ENCODE measurements at regions not wholly inside any gene's neighbourhood (a gene's known extent, or its start where the extent isn't known, plus 50 kb on each side); places are given as distances from the start of the nearest gene placed in this dataset.

GRCh38 chr16:62985722-62986121 is 949.5 kb upstream of the CDH8 start:
- CTCF ChIA-PET, result no interaction called here
- ATAC-seq (ENCODE audit: low read depth) (no peak), DNase-seq (no peak)
- POLR2A ChIA-PET, result no interaction called here
- intact Hi-C loops (cut with micrococcal nuclease), result no loop called here
- Mint-ChIP-seq H3K36me3 (ENCODE audit: low read depth) (no peaks in the 10 kb centered on the region), H3K4me3 (no peak overlapping the region), H3K9me3 (peaks cover 5% of the 10 kb centered on the region), H3K27me3 (no peaks in the 10 kb centered on the region), H3K4me1 (no peaks in the 10 kb centered on the region), H3K27ac (no peak overlapping the region)
- no peak for TF ChIP-seq CTCF (IDR thresholded peaks at IDR 0.05)

DNA sequence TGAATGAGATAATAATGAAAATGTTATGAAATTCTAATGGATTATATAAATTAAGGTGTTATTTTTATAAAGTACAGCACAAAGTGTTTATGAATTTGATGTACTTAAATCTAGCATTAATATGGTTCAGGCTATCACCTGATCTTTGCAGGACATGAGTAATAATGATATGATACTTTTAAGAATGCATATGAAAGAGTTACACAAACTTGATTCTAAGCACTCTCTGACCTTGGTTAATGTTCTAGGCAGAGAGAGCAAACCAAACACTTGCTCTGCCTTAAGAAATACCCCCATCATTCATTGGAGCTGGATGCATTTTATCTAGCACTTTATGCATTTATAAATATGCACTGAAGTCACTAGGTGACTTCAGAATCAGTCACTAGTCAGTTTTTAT is 942.2 kb upstream of the CDH8 start:
- Mint-ChIP-seq H3K36me3 (ENCODE audit: low read depth) (no peaks in the 10 kb centered on the region), H3K4me3 (no peak overlapping the region), H3K9me3 (peaks cover 3% of the 10 kb centered on the region), H3K27ac (no peak overlapping the region), H3K27me3 (no peaks in the 10 kb centered on the region), H3K4me1 (no peaks in the 10 kb centered on the region)
- ATAC-seq (ENCODE audit: low read depth) (no peak), DNase-seq (no peak)
- ChIA-PET POLR2A (no interaction called here), CTCF (no interaction called here)
- intact Hi-C loops (cut with micrococcal nuclease), result no loop called here
- TF ChIP-seq CTCF (IDR thresholded peaks at IDR 0.05), result no peak

DNA sequence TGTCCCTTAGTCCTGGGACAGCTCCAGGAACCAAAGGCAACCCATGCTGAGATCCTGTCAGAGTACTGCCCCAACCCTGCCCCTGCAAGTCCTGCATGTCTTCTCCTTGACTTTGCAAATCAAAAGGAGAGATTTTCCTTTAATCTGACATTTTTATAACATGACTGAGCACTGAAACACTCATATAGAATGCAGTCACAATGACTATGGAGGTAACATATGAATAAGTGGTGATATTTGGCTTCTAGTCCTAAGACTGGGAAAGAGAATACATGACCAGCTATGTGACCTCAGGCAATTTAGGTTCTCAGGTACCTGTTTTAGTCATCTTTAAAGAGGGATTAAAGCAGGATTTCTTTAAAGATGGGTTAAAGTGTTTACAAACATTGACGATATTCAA is 941.6 kb upstream of the CDH8 start:
- DNase-seq (no peak), ATAC-seq (ENCODE audit: low read depth) (no peak)
- ChIA-PET CTCF (no interaction called here), POLR2A (no interaction called here)
- Mint-ChIP-seq H3K27me3 (no peaks in the 10 kb centered on the region), H3K36me3 (ENCODE audit: low read depth) (no peaks in the 10 kb centered on the region), H3K4me3 (no peak overlapping the region), H3K4me1 (no peaks in the 10 kb centered on the region), H3K27ac (no peak overlapping the region), H3K9me3 (peaks cover 3% of the 10 kb centered on the region)
- intact Hi-C loops (cut with micrococcal nuclease), result no loop called here
- no peak for TF ChIP-seq CTCF (IDR thresholded peaks at IDR 0.05)

- H3K4me1 Mint-ChIP-seq, result no peaks in the 10 kb centered on the region
- H3K4me3 Mint-ChIP-seq, result no peak overlapping the region
- no peaks in the 10 kb centered on the region for H3K36me3 Mint-ChIP-seq (ENCODE audit: low read depth)
- no peak for ATAC-seq (ENCODE audit: low read depth)
- DNase-seq, result no peak
- intact Hi-C loops (cut with micrococcal nuclease), result no loop called here
- H3K9me3 Mint-ChIP-seq, result peaks cover 3% of the 10 kb centered on the region
- no peaks in the 10 kb centered on the region for H3K27me3 Mint-ChIP-seq
- ChIA-PET CTCF (no interaction called here), POLR2A (no interaction called here)
- H3K27ac Mint-ChIP-seq, result no peak overlapping the region
- TF ChIP-seq CTCF (IDR thresholded peaks at IDR 0.05), result no peak
Measured at GRCh38 chr16:62974424-62974823, 938.2 kb upstream of the CDH8 start.

DNA sequence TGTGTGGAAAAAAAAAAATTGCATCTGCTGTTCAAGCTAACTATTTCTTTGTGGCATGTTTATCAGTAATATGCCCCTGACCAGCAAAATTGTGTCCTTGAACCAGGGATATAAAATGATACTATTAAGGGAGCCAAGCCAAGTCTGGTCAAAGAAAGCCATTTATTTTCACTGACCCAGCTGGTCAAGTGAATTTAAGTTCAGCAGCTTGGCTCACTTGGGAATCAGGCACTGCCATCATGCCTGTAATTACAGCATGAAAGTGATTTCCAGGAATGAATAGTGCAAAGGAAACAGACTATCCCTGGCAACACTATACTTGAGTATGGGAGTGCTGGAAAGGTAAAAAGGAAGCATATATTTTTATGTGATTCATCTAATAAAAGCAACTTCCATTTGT is 934.6 kb upstream of the CDH8 start:
- POLR2A ChIA-PET, result no interaction called here
- Mint-ChIP-seq H3K9me3 (peaks cover 1% of the 10 kb centered on the region), H3K27me3 (no peaks in the 10 kb centered on the region), H3K27ac (no peak overlapping the region), H3K4me1 (no peaks in the 10 kb centered on the region), H3K4me3 (no peak overlapping the region), H3K36me3 (ENCODE audit: low read depth) (no peaks in the 10 kb centered on the region)
- ATAC-seq (ENCODE audit: low read depth), result no peak
- CTCF ChIA-PET, result no interaction called here
- intact Hi-C loops (cut with micrococcal nuclease), result no loop called here
- TF ChIP-seq CTCF (IDR thresholded peaks at IDR 0.05), result no peak
- DNase-seq, result no peak

Data from activated B cell treated with CpG ODN at 0.5 μM for 24 hours (primary cell).